ENCODE measurements at regions not wholly inside any gene's neighbourhood (a gene's known extent, or its start where the extent isn't known, plus 50 kb on each side); places are given as distances from the start of the nearest gene placed in this dataset.

- no peak overlapping the region for H3K27ac ChIP-seq (ENCODE audit: low read length)
- ATAC-seq (no peak), DNase-seq (ENCODE audit: low read depth, low spot score) (no peak)
- BruUV-seq (replicated peaks): no TSS peak
- H3K4me1 ChIP-seq (ENCODE audit: control insufficient read depth, insufficient read depth, low read length): 0 out of 2 replicates have a peak, but pooled peaks cover 4% of the 10 kb centered on the region
- no peaks in the 10 kb centered on the region for H3K9me3 ChIP-seq (ENCODE audit: control insufficient read depth, insufficient read depth, low read depth, low read length)
- H3K4me3 ChIP-seq (ENCODE audit: low read depth in 2 of 2, low read length in 2 of 2): no peak overlapping the region
- no peaks in the 10 kb centered on the region for H3K27me3 ChIP-seq (ENCODE audit: control insufficient read depth, insufficient read depth, low read length)
- TF ChIP-seq, protein P1, sequence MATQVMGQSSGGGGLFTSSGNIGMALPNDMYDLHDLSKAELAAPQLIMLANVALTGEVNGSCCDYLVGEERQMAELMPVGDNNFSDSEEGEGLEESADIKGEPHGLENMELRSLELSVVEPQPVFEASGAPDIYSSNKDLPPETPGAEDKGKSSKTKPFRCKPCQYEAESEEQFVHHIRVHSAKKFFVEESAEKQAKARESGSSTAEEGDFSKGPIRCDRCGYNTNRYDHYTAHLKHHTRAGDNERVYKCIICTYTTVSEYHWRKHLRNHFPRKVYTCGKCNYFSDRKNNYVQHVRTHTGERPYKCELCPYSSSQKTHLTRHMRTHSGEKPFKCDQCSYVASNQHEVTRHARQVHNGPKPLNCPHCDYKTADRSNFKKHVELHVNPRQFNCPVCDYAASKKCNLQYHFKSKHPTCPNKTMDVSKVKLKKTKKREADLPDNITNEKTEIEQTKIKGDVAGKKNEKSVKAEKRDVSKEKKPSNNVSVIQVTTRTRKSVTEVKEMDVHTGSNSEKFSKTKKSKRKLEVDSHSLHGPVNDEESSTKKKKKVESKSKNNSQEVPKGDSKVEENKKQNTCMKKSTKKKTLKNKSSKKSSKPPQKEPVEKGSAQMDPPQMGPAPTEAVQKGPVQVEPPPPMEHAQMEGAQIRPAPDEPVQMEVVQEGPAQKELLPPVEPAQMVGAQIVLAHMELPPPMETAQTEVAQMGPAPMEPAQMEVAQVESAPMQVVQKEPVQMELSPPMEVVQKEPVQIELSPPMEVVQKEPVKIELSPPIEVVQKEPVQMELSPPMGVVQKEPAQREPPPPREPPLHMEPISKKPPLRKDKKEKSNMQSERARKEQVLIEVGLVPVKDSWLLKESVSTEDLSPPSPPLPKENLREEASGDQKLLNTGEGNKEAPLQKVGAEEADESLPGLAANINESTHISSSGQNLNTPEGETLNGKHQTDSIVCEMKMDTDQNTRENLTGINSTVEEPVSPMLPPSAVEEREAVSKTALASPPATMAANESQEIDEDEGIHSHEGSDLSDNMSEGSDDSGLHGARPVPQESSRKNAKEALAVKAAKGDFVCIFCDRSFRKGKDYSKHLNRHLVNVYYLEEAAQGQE (IDR thresholded peaks at IDR 0.05; ENCODE audit: insufficient read depth in 1 of 2, low read depth in 2 of 2, low read length in 1 of 2): no peak
- TF ChIP-seq CTCF (IDR thresholded peaks at IDR 0.05): no peak
- TF ChIP-seq TCF7L2 (IDR thresholded peaks at IDR 0.05; ENCODE audit: low read depth, low read length): no peak
- no peak for TF ChIP-seq SIN3A (IDR thresholded peaks at IDR 0.05; ENCODE audit: borderline replicate concordance, insufficient read depth, low read depth, low read length)
- no peak for TF ChIP-seq POLR2AphosphoS5 (IDR thresholded peaks at IDR 0.05; ENCODE audit: low read depth, low read length)
- in situ Hi-C loops (cut with HindIII; ENCODE audit: low pct_unique_long_range_greater_than_20kb, low sequenced_read_pairs): no loop called here
- POLR2A ChIA-PET: no interaction called here
- no peaks in the 10 kb centered on the region for H3K36me3 ChIP-seq (ENCODE audit: control insufficient read depth, insufficient read depth, low read length)
- intact Hi-C loops (cut with micrococcal nuclease; ENCODE audit: unreplicated experiment): loop anchor here (10.0 kb wide), 1 partner anchor 81 kb away; no protein-coding TSS in a partner anchor
- CTCF ChIA-PET: no interaction called here
Measured at GRCh38 chr21:35943752-35944151, 116.6 kb downstream of the SETD4 start.

- Histone ChIP-seq H3K4me3 (ENCODE audit: low read depth in 2 of 2, low read length in 2 of 2) (no peak overlapping the region), H3K36me3 (ENCODE audit: control insufficient read depth, insufficient read depth, low read length) (no peaks in the 10 kb centered on the region), H3K27ac (ENCODE audit: low read length) (no peak overlapping the region), H3K27me3 (ENCODE audit: control insufficient read depth, insufficient read depth, low read length) (no peaks in the 10 kb centered on the region), H3K9me3 (ENCODE audit: control insufficient read depth, insufficient read depth, low read depth, low read length) (no peaks in the 10 kb centered on the region), H3K4me1 (ENCODE audit: control insufficient read depth, insufficient read depth, low read length) (0 out of 2 replicates have a peak, but pooled peaks cover 4% of the 10 kb centered on the region)
- BruUV-seq (replicated peaks): no TSS peak
- ChIA-PET POLR2A (interaction anchor here (0.6 kb wide), 1 partner anchor 1222 kb away, joined by 4 read pairs; no protein-coding TSS in a partner anchor), CTCF (interaction anchor here (0.6 kb wide), 1 partner anchor 1268 kb away, joined by 4 read pairs; no protein-coding TSS in a partner anchor)
- no peak for TF ChIP-seq TCF7L2 (IDR thresholded peaks at IDR 0.05; ENCODE audit: low read depth, low read length)
- TF ChIP-seq, protein P1 (IDR thresholded peaks at IDR 0.05; ENCODE audit: insufficient read depth in 1 of 2, low read depth in 2 of 2, low read length in 1 of 2): no peak
- TF ChIP-seq CTCF (IDR thresholded peaks at IDR 0.05): no peak
- TF ChIP-seq POLR2AphosphoS5 (IDR thresholded peaks at IDR 0.05; ENCODE audit: low read depth, low read length): no peak
- no peak for TF ChIP-seq SIN3A (IDR thresholded peaks at IDR 0.05; ENCODE audit: borderline replicate concordance, insufficient read depth, low read depth, low read length)
- intact Hi-C loops (cut with micrococcal nuclease; ENCODE audit: unreplicated experiment): loop anchor here (10.0 kb wide), 1 partner anchor 82 kb away; no protein-coding TSS in a partner anchor
- in situ Hi-C loops (cut with HindIII; ENCODE audit: low pct_unique_long_range_greater_than_20kb, low sequenced_read_pairs): no loop called here
- ATAC-seq (no peak), DNase-seq (ENCODE audit: low read depth, low spot score) (no peak)
Measured at GRCh38 chr21:35942211-35943144, 117.8 kb downstream of the SETD4 start.
